ENCODE measurements at regions not wholly inside any gene's neighbourhood (a gene's known extent, or its start where the extent isn't known, plus 50 kb on each side); places are given as distances from the start of the nearest gene placed in this dataset.

DNA sequence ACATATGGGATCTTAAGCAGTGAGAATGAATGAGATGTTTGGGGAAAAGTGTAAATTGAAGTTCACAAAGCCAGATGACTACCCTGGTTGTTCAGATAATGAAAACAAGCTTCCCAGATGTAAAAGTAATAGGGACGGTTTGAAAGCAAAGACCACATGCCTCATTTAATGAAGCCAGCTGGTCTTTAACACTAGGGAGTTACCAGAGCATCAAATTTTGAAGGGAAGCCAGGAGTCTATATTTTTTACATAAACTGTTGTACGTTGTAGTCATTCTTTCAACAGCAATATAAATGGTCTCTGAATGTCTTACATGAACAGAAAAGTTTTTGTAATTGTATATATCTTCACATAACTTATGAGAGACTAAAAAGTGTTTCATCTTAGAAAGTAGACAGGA is 2604.5 kb upstream of the PCDH20 start:
- WGBS = 50% methylated on average over 2 of the region's 2 CpGs
- Histone ChIP-seq H3K27ac (ENCODE audit: low read length) (no peak overlapping the region), H3K4me1 (ENCODE audit: control insufficient read depth, insufficient read depth, low read length) (no peaks in the 10 kb centered on the region), H3K9me3 (ENCODE audit: control insufficient read depth, low read length) (no peaks in the 10 kb centered on the region), H3K27me3 (ENCODE audit: control insufficient read depth, insufficient read depth) (no peaks in the 10 kb centered on the region), H3K4me3 (ENCODE audit: low read length) (no peak overlapping the region)
- DNase-seq = no peak
- intact Hi-C loops (cut with DNase I) = no loop called here
- ATAC-seq = no peak

DNA sequence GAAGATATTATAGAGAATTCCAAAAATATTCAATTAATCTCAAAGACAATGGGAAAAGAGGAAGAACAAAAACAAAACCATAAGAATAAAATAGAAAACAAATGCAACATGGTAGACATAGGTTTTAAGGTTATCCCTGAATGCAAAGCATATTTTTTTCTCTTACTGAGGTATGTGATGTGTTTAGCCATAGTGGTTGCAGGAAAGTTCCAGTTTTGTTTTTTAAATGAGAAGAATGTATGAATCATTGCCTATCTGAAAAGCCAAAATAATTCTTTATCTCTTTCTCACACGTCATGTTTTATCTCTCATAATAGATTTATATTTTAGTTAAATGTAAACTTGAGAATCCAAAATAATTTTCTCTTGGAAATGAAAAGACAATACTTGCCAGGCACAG is 2591.7 kb upstream of the PCDH20 start:
- 35% methylated on average over 1 of the region's 1 CpG for WGBS
- no peaks in the 10 kb centered on the region for H3K9me3 ChIP-seq (ENCODE audit: control insufficient read depth, low read length)
- no peaks in the 10 kb centered on the region for H3K27me3 ChIP-seq (ENCODE audit: control insufficient read depth, insufficient read depth)
- ATAC-seq = no peak
- H3K27ac ChIP-seq (ENCODE audit: low read length) = no peak overlapping the region
- no peak overlapping the region for H3K4me3 ChIP-seq (ENCODE audit: low read length)
- DNase-seq = no peak
- intact Hi-C loops (cut with DNase I) = no loop called here
- no peaks in the 10 kb centered on the region for H3K4me1 ChIP-seq (ENCODE audit: control insufficient read depth, insufficient read depth, low read length)

DNA sequence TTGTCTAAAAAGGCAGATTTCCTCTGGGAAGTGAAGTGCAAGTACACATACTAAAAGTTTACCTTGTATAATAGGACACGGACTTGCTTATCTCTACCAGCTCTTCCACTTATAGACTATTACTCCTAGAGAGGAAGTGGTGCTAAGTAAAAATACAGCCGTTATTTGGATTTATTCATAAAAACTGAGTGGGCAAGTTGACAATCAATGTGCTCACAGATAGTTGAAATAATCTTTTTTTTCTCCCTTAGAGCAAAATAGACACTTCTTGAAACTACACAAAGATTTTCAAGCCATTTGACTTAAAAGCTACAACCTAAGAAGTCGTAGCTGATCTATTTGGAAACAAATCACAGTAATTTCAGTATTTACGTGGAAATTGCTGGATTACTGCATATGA is 2584.7 kb upstream of the PCDH20 start:
- Histone ChIP-seq H3K4me1 (ENCODE audit: control insufficient read depth, insufficient read depth, low read length) (no peaks in the 10 kb centered on the region), H3K27ac (ENCODE audit: low read length) (no peak overlapping the region), H3K27me3 (ENCODE audit: control insufficient read depth, insufficient read depth) (no peaks in the 10 kb centered on the region), H3K4me3 (ENCODE audit: low read length) (no peak overlapping the region), H3K9me3 (ENCODE audit: control insufficient read depth, low read length) (no peaks in the 10 kb centered on the region)
- WGBS = 65% methylated on average over 4 of the region's 4 CpGs
- intact Hi-C loops (cut with DNase I) = no loop called here
- DNase-seq = no peak
- ATAC-seq = no peak

DNA sequence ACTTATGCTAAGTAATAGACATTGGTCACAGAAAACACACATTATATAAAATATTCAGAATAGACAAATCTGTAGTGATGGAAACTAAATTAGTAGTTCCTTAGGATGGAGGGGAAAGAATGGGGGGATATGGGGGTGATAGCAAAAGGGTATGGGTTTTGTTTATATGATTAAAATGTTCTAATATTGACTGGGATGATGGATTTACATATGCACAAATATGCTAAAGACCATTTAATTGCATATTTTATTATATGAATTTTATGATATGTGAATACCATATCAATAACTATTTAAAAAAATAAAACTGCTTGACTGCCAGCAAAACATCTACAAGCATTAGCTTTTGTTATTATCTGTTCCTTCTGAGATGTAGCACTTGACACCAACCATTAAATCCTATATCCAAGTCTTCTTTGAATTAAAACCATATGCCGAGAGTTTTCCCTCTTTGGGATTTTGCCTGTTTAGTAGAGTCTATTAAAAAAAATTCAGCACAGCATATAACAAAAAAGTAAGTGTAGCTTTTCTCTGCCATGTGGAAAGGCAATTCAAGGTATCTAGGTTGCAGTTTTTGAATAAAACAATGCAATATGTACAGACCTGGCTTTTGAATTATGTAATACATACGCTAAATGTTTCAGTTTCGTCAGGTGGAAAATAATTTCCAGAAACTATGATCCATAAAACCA is 2584.1 kb upstream of the PCDH20 start:
- WGBS = 82% methylated on average over 3 of the region's 3 CpGs
- Histone ChIP-seq H3K9me3 (ENCODE audit: control insufficient read depth, low read length) (no peaks in the 10 kb centered on the region), H3K4me1 (ENCODE audit: control insufficient read depth, insufficient read depth, low read length) (no peaks in the 10 kb centered on the region), H3K27me3 (ENCODE audit: control insufficient read depth, insufficient read depth) (no peaks in the 10 kb centered on the region), H3K27ac (ENCODE audit: low read length) (no peak overlapping the region), H3K4me3 (ENCODE audit: low read length) (no peak overlapping the region)
- DNase-seq = no peak
- no peak for ATAC-seq
- intact Hi-C loops (cut with DNase I) = no loop called here

DNA sequence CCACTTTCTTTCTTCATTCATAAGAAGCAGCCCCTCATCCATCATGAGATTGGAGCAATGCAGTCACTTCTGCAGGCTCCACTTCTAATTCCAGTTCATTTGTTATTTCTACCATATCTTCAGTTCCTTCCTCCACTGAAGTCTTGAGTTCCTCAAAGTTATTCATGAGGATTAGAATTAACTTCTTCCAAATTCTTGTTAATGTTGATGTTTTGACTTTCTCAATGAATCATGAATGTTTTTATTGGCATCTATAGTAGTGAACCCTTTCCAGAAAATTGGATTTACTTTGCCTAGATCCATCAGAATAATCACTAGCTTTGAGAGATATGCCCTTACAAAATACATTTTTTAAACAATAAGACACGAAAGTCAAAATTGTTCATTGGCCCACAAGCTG is 2567.7 kb upstream of the PCDH20 start:
- Histone ChIP-seq H3K27ac (ENCODE audit: low read length) (no peak overlapping the region), H3K4me3 (ENCODE audit: low read length) (no peak overlapping the region), H3K4me1 (ENCODE audit: control insufficient read depth, insufficient read depth, low read length) (no peaks in the 10 kb centered on the region), H3K9me3 (ENCODE audit: control insufficient read depth, low read length) (no peaks in the 10 kb centered on the region), H3K27me3 (ENCODE audit: control insufficient read depth, insufficient read depth) (no peaks in the 10 kb centered on the region)
- WGBS = 41% methylated on average over 1 of the region's 1 CpG
- DNase-seq (no peak), ATAC-seq (no peak)
- intact Hi-C loops (cut with DNase I) = no loop called here

DNA sequence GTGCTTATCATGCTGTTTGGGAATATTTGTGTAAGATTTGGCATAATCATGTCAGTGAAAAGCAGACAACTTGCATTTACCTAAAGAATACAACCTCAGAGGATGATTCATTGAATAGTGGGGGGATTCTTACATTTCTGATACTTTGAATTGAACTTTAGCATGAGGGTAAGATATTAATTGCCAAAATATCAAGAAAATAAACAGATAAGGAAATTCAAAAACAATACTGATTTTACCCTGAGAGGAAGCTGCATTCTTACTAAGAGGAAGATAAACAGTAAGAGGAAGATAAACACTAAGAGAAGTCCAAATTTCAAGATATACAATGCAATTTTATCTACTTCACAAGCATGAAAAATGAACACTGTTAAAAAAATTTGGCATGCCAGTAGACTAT is 2564.3 kb upstream of the PCDH20 start:
- ATAC-seq (no peak), DNase-seq (no peak)
- Histone ChIP-seq H3K27me3 (ENCODE audit: control insufficient read depth, insufficient read depth) (no peaks in the 10 kb centered on the region), H3K4me3 (ENCODE audit: low read length) (no peak overlapping the region), H3K27ac (ENCODE audit: low read length) (no peak overlapping the region), H3K9me3 (ENCODE audit: control insufficient read depth, low read length) (peaks cover 2% of the 10 kb centered on the region), H3K4me1 (ENCODE audit: control insufficient read depth, insufficient read depth, low read length) (no peaks in the 10 kb centered on the region)
- intact Hi-C loops (cut with DNase I) = no loop called here

DNA sequence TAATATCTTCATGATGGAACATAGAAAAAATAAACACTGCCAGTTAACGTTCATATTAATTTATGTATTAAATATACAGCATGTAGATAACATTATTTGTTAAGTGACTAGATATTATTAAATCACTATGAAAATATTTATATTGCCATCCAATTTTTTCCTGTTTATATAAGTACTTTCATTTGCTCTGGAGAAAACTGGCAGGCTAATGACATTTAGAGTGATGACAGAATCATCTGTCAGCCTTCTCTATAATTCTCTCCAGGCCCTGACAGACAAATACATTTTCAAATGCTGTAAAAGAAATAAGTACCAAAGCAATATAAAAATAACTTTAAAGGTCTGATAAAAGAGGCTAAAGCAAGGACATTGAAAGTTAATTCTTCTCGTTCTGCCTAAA is 2556.7 kb upstream of the PCDH20 start:
- 45% methylated on average over 2 of the region's 2 CpGs for WGBS
- H3K4me3 ChIP-seq (ENCODE audit: low read length) = no peak overlapping the region

DNA sequence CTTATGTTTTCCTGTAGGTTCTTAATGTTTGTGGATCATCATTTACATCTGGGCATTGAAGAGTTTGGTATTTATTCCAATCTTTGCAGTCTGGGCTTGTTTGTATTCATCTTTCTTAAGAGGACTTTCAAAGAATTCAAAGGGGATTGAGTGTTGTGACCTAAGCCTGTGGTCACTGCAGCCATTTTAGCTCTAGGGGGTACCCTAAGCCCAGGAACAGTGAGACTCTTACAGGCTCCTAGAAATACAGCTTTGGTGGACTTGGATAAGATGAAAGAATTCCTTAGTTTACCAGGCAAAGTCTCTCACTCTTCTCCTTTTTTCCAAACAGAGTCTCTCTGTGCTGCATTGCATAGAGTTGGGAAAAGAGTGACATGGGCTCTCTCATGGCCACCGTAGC is 2539.0 kb upstream of the PCDH20 start:
- no peaks in the 10 kb centered on the region for H3K27me3 ChIP-seq (ENCODE audit: control insufficient read depth, insufficient read depth)
- H3K9me3 ChIP-seq (ENCODE audit: control insufficient read depth, low read length) = no peaks in the 10 kb centered on the region
- no peak overlapping the region for H3K4me3 ChIP-seq (ENCODE audit: low read length)
- no peak for ATAC-seq
- intact Hi-C loops (cut with DNase I) = no loop called here
- no peak for DNase-seq
- WGBS = 87% methylated on average over 1 of the region's 1 CpG
- no peaks in the 10 kb centered on the region for H3K4me1 ChIP-seq (ENCODE audit: control insufficient read depth, insufficient read depth, low read length)
- no peak overlapping the region for H3K27ac ChIP-seq (ENCODE audit: low read length)

More for the DNA sequence above, 2556.7 kb upstream of the PCDH20 start:
- Histone ChIP-seq H3K9me3 (ENCODE audit: control insufficient read depth, low read length) (peaks cover 2% of the 10 kb centered on the region), H3K27ac (ENCODE audit: low read length) (no peak overlapping the region), H3K27me3 (ENCODE audit: control insufficient read depth, insufficient read depth) (no peaks in the 10 kb centered on the region), H3K4me1 (ENCODE audit: control insufficient read depth, insufficient read depth, low read length) (no peaks in the 10 kb centered on the region)
- DNase-seq (no peak), ATAC-seq (no peak)
- intact Hi-C loops (cut with DNase I) = no loop called here

DNA sequence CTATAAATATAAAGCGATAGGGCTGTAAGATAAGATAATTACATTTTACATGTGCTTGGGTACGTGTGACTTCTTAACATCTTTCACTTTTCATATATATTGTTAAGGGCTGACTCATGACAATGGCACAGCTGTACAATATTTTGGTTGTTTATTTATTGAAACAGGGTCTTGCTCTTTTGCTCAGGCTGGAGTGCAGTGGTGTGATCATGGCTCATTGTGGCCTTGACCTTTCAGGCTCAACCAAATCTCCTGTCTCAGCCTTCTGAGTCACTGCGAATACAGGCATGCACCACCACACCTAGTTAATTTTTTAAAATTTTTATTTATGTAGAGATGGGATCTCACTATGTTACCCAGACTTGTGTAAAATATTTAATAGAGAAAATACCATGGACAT is 2532.4 kb upstream of the PCDH20 start:
- no peaks in the 10 kb centered on the region for H3K27me3 ChIP-seq (ENCODE audit: control insufficient read depth, insufficient read depth)
- H3K9me3 ChIP-seq (ENCODE audit: control insufficient read depth, low read length) = no peaks in the 10 kb centered on the region
- no peaks in the 10 kb centered on the region for H3K4me1 ChIP-seq (ENCODE audit: control insufficient read depth, insufficient read depth, low read length)
- H3K27ac ChIP-seq (ENCODE audit: low read length) = no peak overlapping the region
- 77% methylated on average over 3 of the region's 3 CpGs for WGBS
- intact Hi-C loops (cut with DNase I) = no loop called here
- ATAC-seq (no peak), DNase-seq (no peak)
- H3K4me3 ChIP-seq (ENCODE audit: low read length) = no peak overlapping the region

DNA sequence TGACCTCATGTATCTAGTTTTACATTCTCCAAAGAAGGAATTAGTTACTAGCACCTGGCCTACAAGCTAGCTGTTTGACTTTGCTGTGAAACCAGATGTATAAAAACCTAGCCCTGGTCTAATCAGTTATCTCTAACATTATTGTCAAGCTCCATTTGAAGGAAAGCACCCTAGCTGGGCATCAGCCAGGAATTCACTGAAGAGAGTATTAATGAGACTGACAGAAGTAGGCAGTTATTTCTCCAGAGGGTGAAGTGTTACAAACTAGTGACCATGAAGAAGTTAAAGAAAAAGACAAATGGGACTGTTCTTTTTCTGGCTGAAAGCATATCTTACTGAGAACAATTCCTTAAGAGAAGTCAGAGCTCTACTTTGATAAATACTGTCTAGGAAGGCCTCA is 2529.3 kb upstream of the PCDH20 start:
- no peaks in the 10 kb centered on the region for H3K9me3 ChIP-seq (ENCODE audit: control insufficient read depth, low read length)
- DNase-seq = no peak
- H3K27ac ChIP-seq (ENCODE audit: low read length) = no peak overlapping the region
- intact Hi-C loops (cut with DNase I) = no loop called here
- no peaks in the 10 kb centered on the region for H3K27me3 ChIP-seq (ENCODE audit: control insufficient read depth, insufficient read depth)
- no peak for ATAC-seq
- no peaks in the 10 kb centered on the region for H3K4me1 ChIP-seq (ENCODE audit: control insufficient read depth, insufficient read depth, low read length)
- H3K4me3 ChIP-seq (ENCODE audit: low read length) = no peak overlapping the region

DNA sequence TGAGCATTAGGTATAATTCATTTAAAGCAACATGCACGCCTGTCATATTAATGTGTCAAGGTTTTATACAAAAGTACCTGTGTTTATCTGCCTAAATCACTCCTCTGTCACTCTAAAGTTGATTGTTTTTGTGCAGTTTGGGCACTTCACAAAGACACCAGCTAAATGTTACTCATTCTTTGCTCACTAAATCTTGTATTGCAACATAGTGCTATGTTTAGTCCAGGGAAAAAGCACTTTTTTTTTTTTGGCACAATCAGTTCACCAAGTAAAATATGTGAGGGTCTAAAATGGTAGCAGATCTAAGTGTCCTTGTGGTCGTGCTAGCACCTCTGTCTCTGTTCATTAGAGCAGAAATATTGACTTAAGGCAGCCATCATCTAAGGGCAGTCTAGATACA is 2526.7 kb upstream of the PCDH20 start:
- H3K9me3 ChIP-seq (ENCODE audit: control insufficient read depth, low read length) = no peaks in the 10 kb centered on the region
- H3K4me1 ChIP-seq (ENCODE audit: control insufficient read depth, insufficient read depth, low read length) = no peaks in the 10 kb centered on the region
- no peaks in the 10 kb centered on the region for H3K27me3 ChIP-seq (ENCODE audit: control insufficient read depth, insufficient read depth)
- intact Hi-C loops (cut with DNase I) = no loop called here
- no peak for DNase-seq
- WGBS = 62% methylated on average over 2 of the region's 2 CpGs
- no peak overlapping the region for H3K4me3 ChIP-seq (ENCODE audit: low read length)
- no peak overlapping the region for H3K27ac ChIP-seq (ENCODE audit: low read length)
- no peak for ATAC-seq

DNA sequence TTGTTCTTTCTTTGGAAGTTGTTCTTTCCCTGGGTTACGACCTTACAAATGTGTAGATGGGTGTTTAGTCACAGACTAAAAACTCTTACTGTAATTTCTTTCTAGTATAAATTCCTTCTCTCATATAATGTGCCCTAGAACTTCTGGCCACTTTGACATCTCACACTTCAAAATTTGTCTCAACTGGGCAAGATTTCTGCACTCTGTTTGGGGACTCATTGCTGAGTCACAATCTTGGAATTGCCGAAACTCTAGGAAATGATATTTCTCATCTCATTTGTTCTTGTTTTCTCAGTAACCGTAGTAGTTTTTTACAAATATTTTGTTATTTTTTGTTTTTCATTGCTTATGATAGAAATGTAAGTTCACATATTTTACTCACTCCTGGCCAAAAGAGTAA is 2523.2 kb upstream of the PCDH20 start:
- H3K9me3 ChIP-seq (ENCODE audit: control insufficient read depth, low read length) = no peaks in the 10 kb centered on the region
- ATAC-seq (no peak), DNase-seq (no peak)
- H3K27ac ChIP-seq (ENCODE audit: low read length) = no peak overlapping the region
- WGBS = 89% methylated on average over 3 of the region's 3 CpGs
- no peaks in the 10 kb centered on the region for H3K4me1 ChIP-seq (ENCODE audit: control insufficient read depth, insufficient read depth, low read length)
- no peak overlapping the region for H3K4me3 ChIP-seq (ENCODE audit: low read length)
- intact Hi-C loops (cut with DNase I) = no loop called here
- H3K27me3 ChIP-seq (ENCODE audit: control insufficient read depth, insufficient read depth) = no peaks in the 10 kb centered on the region
